A673 (cell line): ENCODE measurements at regions not wholly inside any gene's neighbourhood (a gene's known extent, or its start where the extent isn't known, plus 50 kb on each side); places are given as distances from the start of the nearest gene placed in this dataset.
"Not testable (repeated sequence)": the region's sequence is repeated elsewhere in the genome, so short reads cannot be mapped to it uniquely, and the experiment has no call there.

Experiments used
- BruUV-seq: library from RNA; stranded (reverse); fragments of 400-500 nt; replicated peaks from 2 replicates; lab custom pipeline; 2021; lab: Mats Ljungman, UMichigan
- CTCF ChIA-PET: fragments of 300-600 bp; sonication (Branson Sonifier 250); formaldehyde crosslinking; loops from one replicate; lab custom pipeline; 2022; ENCODE audit warnings: antibody characterized with exemption; lab: Charles Lee
- POLR2A ChIA-PET: fragments of 300-600 bp; sonication (Branson Sonifier 250); formaldehyde crosslinking; loops from one replicate; lab custom pipeline; 2022; ENCODE audit warnings: antibody characterized with exemption; ENCODE audit not compliant: low non-redundant PET; lab: Charles Lee
- DNase-seq: peaks from one replicate; pipeline ENCODE4 v3.0.0-alpha.2; 2015; ENCODE audit warnings: low spot score
- H3K27ac ChIP-seq: fragments of 200-600 bp; sonication (generic); 2 replicates; pipeline ENCODE4 v1.5.1; 2016; ENCODE audit warnings: mixed run types, low read depth, mild to moderate bottlenecking, mixed read lengths, antibody characterized with exemption, low read length; ENCODE audit not compliant: poor library complexity, severe bottlenecking
- H3K27me3 ChIP-seq: fragments of 200-600 bp; sonication (generic); replicated peaks from 2 replicates; pipeline ENCODE4 v1.6.1; 2017; ENCODE audit warnings: mixed run types, low read depth, mild to moderate bottlenecking, mixed read lengths, antibody characterized with exemption, low read length; ENCODE audit not compliant: insufficient read depth, poor library complexity
- H3K36me3 ChIP-seq: fragments of 200-600 bp; sonication (generic); 2 replicates; pipeline ENCODE4 v1.6.1; 2016; ENCODE audit warnings: mixed run types, mild to moderate bottlenecking, mixed read lengths, antibody characterized with exemption, low read length; ENCODE audit not compliant: insufficient read depth, poor library complexity, severe bottlenecking
- H3K4me1 ChIP-seq: fragments of 200-600 bp; sonication (generic); 2 replicates; pipeline ENCODE4 v1.6.1; 2017; ENCODE audit warnings: mixed run types, mild to moderate bottlenecking, mixed read lengths, antibody characterized with exemption, low read length; ENCODE audit not compliant: insufficient read depth, poor library complexity, severe bottlenecking
- H3K4me3 ChIP-seq: fragments of 200-600 bp; sonication (generic); 2 replicates; pipeline ENCODE4 v1.5.1; 2016; ENCODE audit warnings: low read depth, mixed run types, mild to moderate bottlenecking, mixed read lengths, low read length; ENCODE audit not compliant: poor library complexity, severe bottlenecking
- H3K9me3 ChIP-seq: fragments of 200-600 bp; sonication (generic); 2 replicates; pipeline ENCODE4 v1.6.1; 2016; ENCODE audit warnings: mixed run types, low read depth, mild to moderate bottlenecking, mixed read lengths, antibody characterized with exemption, low read length; ENCODE audit not compliant: poor library complexity, severe bottlenecking
- EZH2 ChIP-seq: fragments of 200-600 bp; sonication (generic); IDR thresholded peaks from 2 replicates; pipeline ENCODE4 v1.6.1; 2017; ENCODE audit warnings: borderline replicate concordance, low read depth, mild to moderate bottlenecking, mixed read lengths, antibody characterized with exemption, low read length; ENCODE audit not compliant: poor library complexity, severe bottlenecking
- intact Hi-C: fragments of 100-400 bp; cut with micrococcal nuclease; formaldehyde crosslinking; loops from one replicate; pipeline ENCODE4 v1.10.0; 2022; ENCODE audit not compliant: unreplicated experiment
- TF ChIP-seq, protein P1 (sequence below): fragments of 300-800, 200-600 bp; sonication (generic); conservative IDR thresholded peaks from 2 replicates; pipeline ENCODE4 v1.5.1; 2017; ENCODE audit warnings: low read depth, mild to moderate bottlenecking, antibody characterized with exemption, low read length, moderate library complexity, mixed read lengths

DNA sequence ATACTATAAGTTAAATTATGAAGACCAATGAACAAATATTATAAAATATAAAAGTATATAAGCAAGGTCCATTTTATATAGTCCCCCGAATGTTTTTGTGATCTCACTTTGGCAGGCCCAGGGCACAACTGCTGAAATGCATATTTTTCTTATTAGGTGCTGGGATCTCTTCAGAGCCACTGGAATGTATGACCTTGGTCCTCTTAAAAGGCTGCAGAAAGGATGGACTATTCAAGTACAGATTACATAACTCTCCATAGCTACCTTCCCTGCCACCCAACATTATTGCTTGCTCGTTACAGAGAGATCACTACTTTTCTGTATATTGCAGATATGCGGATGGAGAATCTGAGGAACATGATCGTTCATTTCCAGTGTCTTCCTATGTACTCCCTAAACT is 925.6 kb upstream of the CELF4 start:
- no peaks in the 10 kb centered on the region for H3K27me3 ChIP-seq
- DNase-seq = no peak
- ChIA-PET CTCF (no interaction called here), POLR2A (no interaction called here)
- H3K4me1 ChIP-seq = no peaks in the 10 kb centered on the region
- no peak overlapping the region for H3K27ac ChIP-seq
- no peak overlapping the region for H3K4me3 ChIP-seq
- intact Hi-C loops = no loop called here
- no peak for TF ChIP-seq EZH2
- TF ChIP-seq, protein P1, sequence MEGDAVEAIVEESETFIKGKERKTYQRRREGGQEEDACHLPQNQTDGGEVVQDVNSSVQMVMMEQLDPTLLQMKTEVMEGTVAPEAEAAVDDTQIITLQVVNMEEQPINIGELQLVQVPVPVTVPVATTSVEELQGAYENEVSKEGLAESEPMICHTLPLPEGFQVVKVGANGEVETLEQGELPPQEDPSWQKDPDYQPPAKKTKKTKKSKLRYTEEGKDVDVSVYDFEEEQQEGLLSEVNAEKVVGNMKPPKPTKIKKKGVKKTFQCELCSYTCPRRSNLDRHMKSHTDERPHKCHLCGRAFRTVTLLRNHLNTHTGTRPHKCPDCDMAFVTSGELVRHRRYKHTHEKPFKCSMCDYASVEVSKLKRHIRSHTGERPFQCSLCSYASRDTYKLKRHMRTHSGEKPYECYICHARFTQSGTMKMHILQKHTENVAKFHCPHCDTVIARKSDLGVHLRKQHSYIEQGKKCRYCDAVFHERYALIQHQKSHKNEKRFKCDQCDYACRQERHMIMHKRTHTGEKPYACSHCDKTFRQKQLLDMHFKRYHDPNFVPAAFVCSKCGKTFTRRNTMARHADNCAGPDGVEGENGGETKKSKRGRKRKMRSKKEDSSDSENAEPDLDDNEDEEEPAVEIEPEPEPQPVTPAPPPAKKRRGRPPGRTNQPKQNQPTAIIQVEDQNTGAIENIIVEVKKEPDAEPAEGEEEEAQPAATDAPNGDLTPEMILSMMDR = no peak
- no peaks in the 10 kb centered on the region for H3K36me3 ChIP-seq
- BruUV-seq = no TSS peak
- no peaks in the 10 kb centered on the region for H3K9me3 ChIP-seq

DNA sequence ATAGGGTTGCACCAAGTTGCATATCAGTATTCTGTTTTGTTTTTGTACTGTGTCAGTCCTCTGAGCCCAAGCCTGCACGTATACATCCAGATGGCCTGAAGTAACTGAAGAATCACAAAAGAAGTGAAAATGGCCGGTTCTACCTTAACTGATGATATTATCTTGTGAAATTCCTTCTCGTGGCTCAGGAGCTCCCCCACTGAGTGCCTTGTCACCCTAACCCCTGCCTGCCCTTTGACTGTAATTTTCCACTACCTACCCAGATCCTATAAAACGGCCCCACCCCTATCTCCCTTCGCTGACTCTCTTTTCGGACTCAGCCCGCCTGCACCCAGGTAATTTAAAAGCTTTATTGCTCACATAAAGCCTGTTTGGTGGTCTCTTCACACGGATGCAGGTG is 924.1 kb upstream of the CELF4 start:
- H3K27ac ChIP-seq, H3K27me3 ChIP-seq, BruUV-seq, CTCF ChIA-PET, POLR2A ChIA-PET, H3K36me3 ChIP-seq, intact Hi-C loops, DNase-seq, H3K4me1 ChIP-seq, H3K4me3 ChIP-seq, H3K9me3 ChIP-seq: not testable (repeated sequence)

DNA sequence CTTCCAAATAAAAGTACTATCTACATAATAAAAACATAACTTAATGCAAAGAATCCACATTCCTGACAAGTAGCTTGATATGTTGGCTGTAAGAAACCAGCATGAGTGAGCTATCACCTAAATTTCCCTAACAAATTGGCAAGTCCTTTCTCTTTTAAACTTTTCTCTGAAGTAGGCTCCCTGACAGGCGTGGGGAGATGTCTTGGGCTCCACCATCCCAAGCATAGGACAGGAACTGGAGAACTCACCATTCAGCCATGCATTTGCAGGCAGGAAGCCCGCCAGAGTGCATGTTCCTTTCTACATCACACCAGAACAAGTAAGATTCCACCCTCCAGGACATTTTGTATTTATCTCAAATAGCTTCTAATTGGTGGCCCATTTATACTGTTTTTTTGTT is 921.9 kb upstream of the CELF4 start:
- no peaks in the 10 kb centered on the region for H3K9me3 ChIP-seq
- H3K27me3 ChIP-seq = no peaks in the 10 kb centered on the region
- BruUV-seq = no TSS peak
- no peaks in the 10 kb centered on the region for H3K4me1 ChIP-seq
- intact Hi-C loops = no loop called here
- H3K27ac ChIP-seq = no peak overlapping the region
- ChIA-PET CTCF (no interaction called here), POLR2A (no interaction called here)
- no peak for TF ChIP-seq EZH2
- TF ChIP-seq, protein P1 = no peak
- H3K4me3 ChIP-seq = no peak overlapping the region
- no peaks in the 10 kb centered on the region for H3K36me3 ChIP-seq
- DNase-seq = no peak

DNA sequence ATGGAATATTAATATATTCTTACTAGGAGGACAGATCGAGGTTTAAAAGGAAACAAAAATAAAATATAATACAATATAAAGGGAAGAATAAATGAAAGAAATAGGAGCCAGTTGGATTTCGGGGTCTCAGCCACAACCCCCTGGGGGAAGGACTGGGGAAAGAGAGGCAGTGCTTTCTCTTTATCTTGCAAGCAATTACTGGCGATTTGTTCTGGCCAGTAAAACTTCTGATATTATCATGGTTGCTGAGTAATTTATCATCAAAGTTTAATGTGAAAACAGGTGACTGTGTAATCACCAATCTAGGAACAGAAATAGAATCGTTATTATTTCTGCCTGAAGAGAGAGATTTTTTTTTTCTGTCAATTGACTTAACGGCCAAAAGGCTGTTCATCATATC is 917.7 kb upstream of the CELF4 start:
- Histone ChIP-seq H3K27me3 (no peaks in the 10 kb centered on the region), H3K9me3 (no peaks in the 10 kb centered on the region), H3K4me3 (no peak overlapping the region), H3K27ac (no peak overlapping the region), H3K4me1 (no peaks in the 10 kb centered on the region), H3K36me3 (no peaks in the 10 kb centered on the region)
- ChIA-PET CTCF (interaction anchor here (0.7 kb wide), 1 partner anchor 62 kb away, joined by 6 read pairs; no protein-coding TSS in a partner anchor), POLR2A (no interaction called here)
- no TSS peak for BruUV-seq
- DNase-seq = no peak
- intact Hi-C loops = no loop called here
- TF ChIP-seq, protein P1 = no peak
- TF ChIP-seq EZH2 = no peak
